DND-41 (cell line): ENCODE measurements at regions not wholly inside any gene's neighbourhood (a gene's known extent, or its start where the extent isn't known, plus 50 kb on each side); places are given as distances from the start of the nearest gene placed in this dataset.

Experiments used
- CTCF ChIP-seq: IDR thresholded peaks from 2 replicates; pipeline ENCODE4 v1.5.1; 2012; ENCODE audit warnings: borderline replicate concordance, low read length, moderate library complexity, mild to moderate bottlenecking; ENCODE audit not compliant: poor library complexity, severe bottlenecking; ENCODE audit errors: extremely low read depth
- EZH2 ChIP-seq: IDR thresholded peaks from 3 replicates; pipeline ENCODE4 v1.6.1; 2012; ENCODE audit warnings: borderline replicate concordance, low read depth, mild to moderate bottlenecking, moderate library complexity, low read length, inconsistent platforms; ENCODE audit not compliant: severe bottlenecking

- TF ChIP-seq CTCF (no peak), EZH2 (no peak)
Measured at GRCh38 chr2:129646107-129646506, 333.4 kb upstream of the RAB6C start.
